C4-2B (cell line): ENCODE measurements at regions not wholly inside any gene's neighbourhood (a gene's known extent, or its start where the extent isn't known, plus 50 kb on each side); places are given as distances from the start of the nearest gene placed in this dataset.

ENCODE experiments used
- ZFX ChIP-seq: fragments of 450-650 bp; IDR thresholded peaks from 2 replicates; pipeline ENCODE4 v1.6.1; 2017
- TF ChIP-seq, protein P1 (sequence below): fragments of 450-650 bp; conservative IDR thresholded peaks from 2 replicates; pipeline ENCODE4 v1.5.1; 2017; ENCODE audit warnings: mild to moderate bottlenecking

- TF ChIP-seq, protein P1, sequence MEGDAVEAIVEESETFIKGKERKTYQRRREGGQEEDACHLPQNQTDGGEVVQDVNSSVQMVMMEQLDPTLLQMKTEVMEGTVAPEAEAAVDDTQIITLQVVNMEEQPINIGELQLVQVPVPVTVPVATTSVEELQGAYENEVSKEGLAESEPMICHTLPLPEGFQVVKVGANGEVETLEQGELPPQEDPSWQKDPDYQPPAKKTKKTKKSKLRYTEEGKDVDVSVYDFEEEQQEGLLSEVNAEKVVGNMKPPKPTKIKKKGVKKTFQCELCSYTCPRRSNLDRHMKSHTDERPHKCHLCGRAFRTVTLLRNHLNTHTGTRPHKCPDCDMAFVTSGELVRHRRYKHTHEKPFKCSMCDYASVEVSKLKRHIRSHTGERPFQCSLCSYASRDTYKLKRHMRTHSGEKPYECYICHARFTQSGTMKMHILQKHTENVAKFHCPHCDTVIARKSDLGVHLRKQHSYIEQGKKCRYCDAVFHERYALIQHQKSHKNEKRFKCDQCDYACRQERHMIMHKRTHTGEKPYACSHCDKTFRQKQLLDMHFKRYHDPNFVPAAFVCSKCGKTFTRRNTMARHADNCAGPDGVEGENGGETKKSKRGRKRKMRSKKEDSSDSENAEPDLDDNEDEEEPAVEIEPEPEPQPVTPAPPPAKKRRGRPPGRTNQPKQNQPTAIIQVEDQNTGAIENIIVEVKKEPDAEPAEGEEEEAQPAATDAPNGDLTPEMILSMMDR = no peak
- TF ChIP-seq ZFX = no peak
Observed at GRCh38 chr20:11652128-11652527, 265.6 kb upstream of the BTBD3 start.
